MCF 10A (cell line): ENCODE measurements at regions not wholly inside any gene's neighbourhood (a gene's known extent, or its start where the extent isn't known, plus 50 kb on each side); places are given as distances from the start of the nearest gene placed in this dataset.
"Not testable (repeated sequence)": the region's sequence is repeated elsewhere in the genome, so short reads cannot be mapped to it uniquely, and the experiment has no call there.

ENCODE experiments used
- BruUV-seq: library from RNA; stranded (reverse); fragments of 400-500 nt; replicated peaks from 2 replicates; lab custom pipeline; 2021; lab: Mats Ljungman, UMichigan
- CTCF ChIA-PET: fragments of 300-600 bp; sonication (Branson Sonifier 250); formaldehyde crosslinking; extraction: SDS; loops from one replicate; lab custom pipeline; 2021; ENCODE audit warnings: antibody characterized with exemption, inconsistent platforms; lab: Yijun Ruan, JAX
- POLR2A ChIA-PET: fragments of 300-600, 350-650 bp; sonication (Branson Sonifier 250); formaldehyde crosslinking; extraction: SDS; loops from one replicate; lab custom pipeline; 2020; ENCODE audit warnings: antibody characterized with exemption, inconsistent platforms; lab: Yijun Ruan, JAX
- DNase-seq: peaks from one replicate; pipeline ENCODE4 v3.0.0-alpha.2; 2018; ENCODE audit not compliant: unreplicated experiment
- H3K27ac Mint-ChIP-seq: one replicate; pipeline ENCODE4 v1.8.0; 2022; ENCODE audit warnings: mild to moderate bottlenecking, low read depth, mixed read lengths; ENCODE audit not compliant: unreplicated experiment
- H3K27me3 Mint-ChIP-seq: one replicate; pipeline ENCODE4 v1.8.0; 2022; ENCODE audit warnings: mixed read lengths; ENCODE audit not compliant: insufficient read depth, unreplicated experiment
- H3K36me3 Mint-ChIP-seq: one replicate; pipeline ENCODE4 v1.8.0; 2022; ENCODE audit warnings: mild to moderate bottlenecking, moderate library complexity, mixed read lengths; ENCODE audit not compliant: insufficient read depth, unreplicated experiment
- H3K4me1 Mint-ChIP-seq: one replicate; pipeline ENCODE4 v1.8.0; 2022; ENCODE audit warnings: mixed read lengths; ENCODE audit not compliant: insufficient read depth, unreplicated experiment
- H3K4me3 Mint-ChIP-seq: one replicate; pipeline ENCODE4 v1.8.0; 2022; ENCODE audit warnings: mild to moderate bottlenecking, moderate library complexity, mixed read lengths; ENCODE audit not compliant: unreplicated experiment
- H3K9me3 Mint-ChIP-seq: one replicate; pipeline ENCODE4 v1.8.0; 2022; ENCODE audit warnings: mixed read lengths; ENCODE audit not compliant: unreplicated experiment
- CTCF ChIP-seq: fragments of 200-600 bp; IDR thresholded peaks from one replicate; pipeline ENCODE4 v1.8.0; 2022; ENCODE audit warnings: antibody characterized with exemption, mild to moderate bottlenecking; ENCODE audit not compliant: unreplicated experiment
- intact Hi-C: fragments of 100-400 bp; cut with micrococcal nuclease; formaldehyde crosslinking; loops from 2 replicates; pipeline ENCODE4 v1.14.1; 2022

DNA sequence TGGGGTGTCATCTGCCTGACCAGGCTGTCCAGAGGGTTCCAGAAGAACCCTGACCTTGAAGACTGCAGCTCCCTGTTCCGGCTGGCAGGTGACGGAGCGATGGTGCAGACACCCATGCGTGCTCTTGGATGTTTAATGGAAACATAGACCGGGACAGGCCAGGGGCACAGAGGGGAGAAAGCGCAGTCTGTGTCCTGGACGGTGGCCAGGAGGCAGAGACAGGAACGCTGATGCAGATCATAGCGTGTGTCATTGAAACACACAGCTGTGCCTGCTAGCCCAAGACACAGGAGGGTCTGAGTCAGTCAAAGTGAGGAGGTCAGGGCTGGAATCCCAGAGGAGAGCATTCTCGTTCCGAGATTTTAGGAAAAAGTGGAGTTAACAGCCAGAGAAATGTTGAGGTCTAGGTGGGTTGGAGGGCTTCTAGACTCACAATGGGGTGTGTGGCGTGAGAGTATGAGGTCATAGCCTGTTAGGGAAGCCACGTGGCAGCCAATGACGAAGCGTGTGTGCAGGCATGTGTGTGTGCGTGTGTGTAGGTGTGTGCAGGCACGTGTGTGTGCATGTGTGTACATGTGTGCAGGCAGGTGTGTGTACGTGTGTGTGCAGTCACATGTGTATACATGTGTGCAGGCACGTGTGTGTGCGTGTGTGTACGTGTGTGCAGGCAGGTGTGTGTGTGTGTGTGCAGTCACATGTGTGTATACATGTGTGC is 167.0 kb downstream of the ERMARD start:
- Mint-ChIP-seq H3K9me3 (peaks cover 9% of the 10 kb centered on the region), H3K27me3 (peaks cover 28% of the 10 kb centered on the region), H3K27ac (no peak overlapping the region), H3K4me3 (no peak overlapping the region), H3K4me1 (no peaks in the 10 kb centered on the region), H3K36me3 (no peaks in the 10 kb centered on the region)
- POLR2A ChIA-PET = no interaction called here
- intact Hi-C loops = no loop called here
- BruUV-seq = no TSS peak
- DNase-seq = no peak
- no peak for TF ChIP-seq CTCF
- CTCF ChIA-PET = interaction anchor here (0.6 kb wide), 1 partner anchor 598 kb away, joined by 3 read pairs; no protein-coding TSS in a partner anchor

DNA sequence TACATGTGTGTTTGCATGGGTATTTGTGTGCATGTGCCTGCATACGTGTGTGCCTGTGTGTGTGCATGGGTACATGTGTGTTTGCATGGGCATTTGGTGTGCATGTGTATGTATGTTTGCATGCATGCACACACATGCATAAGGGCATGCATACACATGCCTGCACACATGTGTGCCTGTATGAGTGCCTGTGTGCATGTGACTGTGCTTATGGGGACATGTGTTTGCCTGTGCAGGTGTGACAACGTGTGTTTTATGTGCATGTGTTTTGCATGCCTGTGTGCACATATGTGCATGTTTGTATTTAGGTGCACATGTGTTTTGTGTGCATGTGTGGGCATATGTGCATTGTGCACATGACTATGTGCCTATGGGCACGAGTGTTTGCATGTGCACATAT is 165.7 kb downstream of the ERMARD start:
- no peak for TF ChIP-seq CTCF
- Mint-ChIP-seq H3K27me3 (peaks cover 40% of the 10 kb centered on the region), H3K27ac (no peak overlapping the region), H3K4me3 (no peak overlapping the region), H3K4me1 (peaks cover 6% of the 10 kb centered on the region), H3K36me3 (no peaks in the 10 kb centered on the region), H3K9me3 (peaks cover 9% of the 10 kb centered on the region)
- ChIA-PET POLR2A (no interaction called here), CTCF (no interaction called here)
- intact Hi-C loops = no loop called here
- no TSS peak for BruUV-seq
- no peak for DNase-seq

- Mint-ChIP-seq H3K27me3 (peaks cover 45% of the 10 kb centered on the region), H3K27ac (no peak overlapping the region), H3K4me3 (no peak overlapping the region), H3K4me1 (peaks cover 6% of the 10 kb centered on the region), H3K36me3 (no peaks in the 10 kb centered on the region), H3K9me3 (peaks cover 9% of the 10 kb centered on the region)
- BruUV-seq = no TSS peak
- ChIA-PET CTCF (interaction anchor here (2.0 kb wide), 1 partner anchor 85 kb away, joined by 5 read pairs; no protein-coding TSS in a partner anchor), POLR2A (no interaction called here)
- no peak for DNase-seq
- TF ChIP-seq CTCF = no peak
- intact Hi-C loops = no loop called here
These were observed 164.5 kb downstream of the ERMARD start for GRCh38 chr6:169915769-169916550.

DNA sequence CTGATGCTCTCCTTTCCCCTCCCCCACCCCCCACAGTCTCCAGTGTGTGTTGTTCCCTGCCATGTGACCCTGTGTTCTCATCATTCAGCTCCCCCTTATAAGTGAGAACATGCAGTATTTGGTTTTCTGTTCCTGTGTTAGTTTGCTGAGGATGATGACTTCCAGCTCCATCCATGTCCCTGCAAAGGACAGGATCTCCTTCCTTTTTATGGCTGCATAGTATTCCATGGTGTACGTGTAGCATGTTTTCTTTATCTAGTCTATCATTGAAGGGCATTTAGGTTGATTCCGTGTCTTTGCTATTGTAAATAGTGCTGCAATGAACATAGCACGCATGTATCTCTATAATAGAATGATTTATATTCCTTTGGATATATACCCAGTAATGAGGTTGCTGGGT is 162.3 kb downstream of the ERMARD start:
- H3K27ac Mint-ChIP-seq, DNase-seq, H3K4me3 Mint-ChIP-seq, BruUV-seq, intact Hi-C loops, H3K9me3 Mint-ChIP-seq, H3K36me3 Mint-ChIP-seq, H3K4me1 Mint-ChIP-seq: not testable (repeated sequence)
- ChIA-PET CTCF (interaction anchor here (0.6 kb wide), 1 partner anchor 500 kb away, joined by 3 read pairs; no protein-coding TSS in a partner anchor), POLR2A (interaction anchor here (0.8 kb wide), 1 partner anchor 724 kb away, joined by 4 read pairs; no protein-coding TSS in a partner anchor)
- H3K27me3 Mint-ChIP-seq = peaks cover 67% of the 10 kb centered on the region
